Epithelial cell of esophagus (primary cell): ENCODE measurements at regions not wholly inside any gene's neighbourhood (a gene's known extent, or its start where the extent isn't known, plus 50 kb on each side); places are given as distances from the start of the nearest gene placed in this dataset.

Experiments
- DNase-seq: peaks from one replicate; pipeline ENCODE4 v3.0.0; 2010; ENCODE audit warnings: low read depth
- H3K4me3 ChIP-seq: 2 replicates; pipeline ENCODE4 v1.5.1; 2011; ENCODE audit warnings: mild to moderate bottlenecking, low read length, control low read depth
- TF ChIP-seq, protein P1 (sequence below): IDR thresholded peaks from 2 replicates; pipeline ENCODE4 v1.5.1; 2011; ENCODE audit warnings: low read depth, mild to moderate bottlenecking, low read length, control low read depth, inconsistent platforms; ENCODE audit not compliant: insufficient read depth; ENCODE audit errors: missing control alignments

DNA sequence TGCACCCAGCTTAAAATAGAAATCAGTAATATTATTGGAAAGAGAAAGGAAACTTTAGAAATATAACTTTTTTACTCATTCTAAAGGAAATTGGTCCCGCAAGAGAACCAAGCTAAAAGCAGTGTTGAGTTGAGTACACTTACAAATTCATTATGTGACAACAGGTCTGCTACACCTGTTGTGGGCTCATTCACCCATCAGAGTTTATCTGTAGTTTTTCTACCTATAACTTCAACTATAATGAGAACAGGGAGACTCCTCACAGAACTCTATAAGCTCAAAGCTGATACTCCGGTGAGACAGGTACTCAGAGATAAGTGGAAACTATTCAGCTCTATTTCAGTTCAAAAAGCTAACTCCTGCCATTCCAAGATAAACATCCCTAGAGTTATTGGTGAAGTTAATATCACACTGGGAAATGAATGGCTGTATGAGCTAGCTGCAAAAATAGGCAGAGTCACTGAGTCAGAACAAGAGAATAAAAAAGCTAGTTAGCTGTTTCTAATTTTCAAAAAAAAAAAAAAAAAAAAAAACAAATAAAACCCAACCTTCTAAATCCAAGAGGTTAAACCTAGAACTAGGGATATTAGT lies 121.3 kb downstream of the PPP1R3A start:
- no peak overlapping the region for H3K4me3 ChIP-seq
- TF ChIP-seq, protein P1, sequence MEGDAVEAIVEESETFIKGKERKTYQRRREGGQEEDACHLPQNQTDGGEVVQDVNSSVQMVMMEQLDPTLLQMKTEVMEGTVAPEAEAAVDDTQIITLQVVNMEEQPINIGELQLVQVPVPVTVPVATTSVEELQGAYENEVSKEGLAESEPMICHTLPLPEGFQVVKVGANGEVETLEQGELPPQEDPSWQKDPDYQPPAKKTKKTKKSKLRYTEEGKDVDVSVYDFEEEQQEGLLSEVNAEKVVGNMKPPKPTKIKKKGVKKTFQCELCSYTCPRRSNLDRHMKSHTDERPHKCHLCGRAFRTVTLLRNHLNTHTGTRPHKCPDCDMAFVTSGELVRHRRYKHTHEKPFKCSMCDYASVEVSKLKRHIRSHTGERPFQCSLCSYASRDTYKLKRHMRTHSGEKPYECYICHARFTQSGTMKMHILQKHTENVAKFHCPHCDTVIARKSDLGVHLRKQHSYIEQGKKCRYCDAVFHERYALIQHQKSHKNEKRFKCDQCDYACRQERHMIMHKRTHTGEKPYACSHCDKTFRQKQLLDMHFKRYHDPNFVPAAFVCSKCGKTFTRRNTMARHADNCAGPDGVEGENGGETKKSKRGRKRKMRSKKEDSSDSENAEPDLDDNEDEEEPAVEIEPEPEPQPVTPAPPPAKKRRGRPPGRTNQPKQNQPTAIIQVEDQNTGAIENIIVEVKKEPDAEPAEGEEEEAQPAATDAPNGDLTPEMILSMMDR: no peak
- no peak for DNase-seq

DNA sequence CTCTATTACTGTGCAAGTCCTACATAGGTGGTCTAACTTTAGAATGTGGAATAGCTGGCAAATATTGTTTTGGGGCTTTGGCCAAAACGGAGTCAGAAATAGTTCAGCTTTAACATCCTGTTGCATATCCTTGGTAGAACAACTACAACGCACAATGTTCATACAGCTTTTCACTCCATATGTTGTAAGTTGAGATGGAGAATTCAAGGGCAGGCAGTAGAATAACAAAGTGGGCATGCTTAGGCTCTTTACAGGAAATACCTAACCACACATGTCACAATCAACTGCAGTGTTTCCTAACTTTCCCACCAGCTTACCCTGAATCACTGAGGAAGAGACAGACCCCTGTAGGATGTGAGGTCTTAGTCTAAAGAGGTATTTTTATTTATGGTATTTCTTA lies 122.3 kb downstream of the PPP1R3A start:
- TF ChIP-seq, protein P1: no peak
- DNase-seq: peak; percentile 84
- no peak overlapping the region for H3K4me3 ChIP-seq

DNA sequence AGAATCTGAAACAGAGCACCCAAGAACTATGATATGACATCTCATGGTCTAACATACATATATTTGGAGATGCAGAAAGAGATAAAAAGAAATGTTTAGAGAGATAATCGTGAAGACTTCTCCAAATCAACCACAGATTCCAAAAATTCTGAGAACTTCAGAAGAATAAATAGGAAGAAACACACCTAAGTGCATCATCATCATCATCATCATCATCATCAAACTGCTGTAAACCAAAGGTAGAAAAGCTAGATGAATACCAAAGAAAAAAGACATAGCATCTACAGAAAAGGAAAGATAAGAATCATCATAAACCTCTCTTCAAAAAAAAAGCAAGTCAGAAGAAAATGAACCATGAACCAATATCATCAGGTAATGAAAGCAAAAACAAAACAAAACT lies 124.2 kb downstream of the PPP1R3A start:
- no peak overlapping the region for H3K4me3 ChIP-seq
- no peak for DNase-seq
- TF ChIP-seq, protein P1: no peak

DNA sequence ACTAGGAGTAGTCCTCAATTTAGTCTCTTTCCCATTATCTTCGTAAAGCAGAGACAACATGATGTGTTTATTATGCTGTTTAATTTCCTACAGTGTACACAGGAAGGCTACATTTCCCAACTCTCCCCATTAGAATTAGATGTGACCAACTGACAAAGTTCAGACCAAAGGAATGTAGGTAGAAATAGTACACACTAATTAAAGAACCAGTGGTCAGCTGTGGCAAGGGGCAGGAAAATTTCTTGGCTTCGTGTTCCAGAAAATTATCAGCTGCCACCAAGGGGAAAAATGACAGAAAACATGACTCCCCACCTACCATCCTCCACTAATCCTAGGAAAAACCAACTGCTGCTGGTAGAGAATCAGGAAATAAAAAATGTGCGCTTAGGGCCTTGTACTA lies 125.6 kb downstream of the PPP1R3A start:
- H3K4me3 ChIP-seq: no peak overlapping the region
- DNase-seq: no peak
- TF ChIP-seq, protein P1: no peak

DNA sequence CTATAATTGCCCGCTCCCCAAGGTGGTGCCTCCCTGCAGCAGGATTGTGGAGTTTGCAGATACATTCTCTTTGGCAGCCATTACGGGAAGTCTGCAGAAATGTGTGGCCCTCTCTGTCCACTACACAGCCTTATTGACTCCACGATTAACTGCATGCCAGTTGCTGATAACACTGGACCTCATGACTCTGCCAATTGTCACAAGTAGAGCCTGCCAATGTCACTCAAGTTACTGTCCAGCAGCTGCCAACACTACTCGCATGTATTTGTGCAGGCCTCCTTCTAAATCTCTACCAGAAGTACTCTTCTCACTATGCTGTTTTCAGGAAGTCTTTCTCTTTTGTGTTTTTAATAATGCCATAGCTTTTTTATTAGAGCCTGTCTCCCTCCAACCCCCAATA lies 128.8 kb downstream of the PPP1R3A start:
- TF ChIP-seq, protein P1: no peak
- no peak for DNase-seq
- H3K4me3 ChIP-seq: no peak overlapping the region

DNA sequence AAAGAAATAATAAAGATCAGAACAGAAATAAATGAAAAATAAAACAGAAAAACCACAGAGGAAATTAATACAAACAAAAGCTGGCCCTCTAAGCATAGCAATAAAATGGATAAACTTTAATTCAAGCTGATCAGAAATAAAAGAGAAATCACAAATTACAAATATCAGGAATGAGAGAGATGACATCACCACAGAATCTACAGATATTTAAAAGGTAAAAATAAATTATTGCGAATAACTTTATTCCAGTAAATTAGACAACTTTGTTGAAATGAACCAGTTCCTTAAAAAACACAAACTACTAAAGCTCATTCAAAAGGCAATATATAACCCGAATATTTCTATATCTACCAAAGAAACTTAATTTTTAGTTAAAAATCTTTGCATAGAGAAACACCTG lies 131.7 kb downstream of the PPP1R3A start:
- H3K4me3 ChIP-seq: no peak overlapping the region
- TF ChIP-seq, protein P1: no peak
- no peak for DNase-seq

DNA sequence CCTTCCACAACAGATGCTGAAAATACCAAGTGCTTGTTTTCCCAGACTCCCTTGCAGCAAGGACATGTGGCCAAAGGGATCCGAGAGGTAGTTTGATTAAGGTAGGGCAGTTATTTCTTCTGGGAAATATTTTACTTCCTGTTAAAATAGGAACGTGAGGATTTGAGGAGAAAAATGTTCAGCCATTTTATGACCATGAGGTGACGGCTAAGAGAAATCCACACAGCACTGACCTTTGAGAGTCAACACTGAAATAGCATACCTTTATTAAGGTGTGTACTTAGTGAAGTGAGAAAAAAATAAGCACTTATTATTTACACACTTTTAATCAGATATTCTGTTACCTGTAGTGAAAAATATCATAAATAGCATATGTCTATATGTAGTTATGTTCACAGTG lies 133.9 kb downstream of the PPP1R3A start:
- no peak overlapping the region for H3K4me3 ChIP-seq
- TF ChIP-seq, protein P1: no peak
- no peak for DNase-seq
